ENCODE measurements at regions not wholly inside any gene's neighbourhood (a gene's known extent, or its start where the extent isn't known, plus 50 kb on each side); places are given as distances from the start of the nearest gene placed in this dataset.

- no peak for DNase-seq
These were observed 135.4 kb downstream of the BAMBI start for GRCh38 chr10:28812384-28813372.

- DNase-seq = no peak
These were observed 138.4 kb downstream of the BAMBI start for GRCh38 chr10:28815681-28816080.

GRCh38 chr10:28822719-28823464, 145.6 kb downstream of the BAMBI start:
- no peak for DNase-seq

GRCh38 chr10:28823501-28824075, 146.3 kb downstream of the BAMBI start:
- no peak for DNase-seq

- no peak for DNase-seq
These were observed 156.0 kb downstream of the BAMBI start for GRCh38 chr10:28833313-28833712.

- no peak for DNase-seq
These were observed 159.1 kb downstream of the BAMBI start for GRCh38 chr10:28836435-28836743.

- DNase-seq = no peak
These were observed 160.5 kb downstream of the BAMBI start for GRCh38 chr10:28837613-28838390.

GRCh38 chr10:28838908-28839307, 161.6 kb downstream of the BAMBI start:
- DNase-seq = no peak

GRCh38 chr10:28839600-28840007, 162.3 kb downstream of the BAMBI start:
- DNase-seq = peak; percentile 57

GRCh38 chr10:28840202-28840601, 162.9 kb downstream of the BAMBI start:
- DNase-seq = no peak

GRCh38 chr10:28840971-28841370, 163.7 kb downstream of the BAMBI start:
- no peak for DNase-seq

GRCh38 chr10:28841625-28842024, 164.3 kb downstream of the BAMBI start:
- DNase-seq = no peak

GRCh38 chr10:28842321-28842720, 165.0 kb downstream of the BAMBI start:
- DNase-seq = no peak

- DNase-seq = no peak
These were observed 167.8 kb downstream of the BAMBI start for GRCh38 chr10:28845009-28845682.

GRCh38 chr10:28849309-28849708, 172.0 kb downstream of the BAMBI start:
- no peak for DNase-seq

- no peak for DNase-seq
These were observed 172.5 kb downstream of the BAMBI start for GRCh38 chr10:28849821-28850220.

GRCh38 chr10:28850784-28851183, 173.5 kb downstream of the BAMBI start:
- DNase-seq = no peak

GRCh38 chr10:28853195-28853594, 175.9 kb downstream of the BAMBI start:
- DNase-seq = no peak

GRCh38 chr10:28857164-28857563, 179.8 kb downstream of the BAMBI start:
- no peak for DNase-seq

GRCh38 chr10:28858646-28859045, 181.3 kb downstream of the BAMBI start:
- DNase-seq = no peak

- DNase-seq = no peak
These were observed 182.5 kb downstream of the BAMBI start for GRCh38 chr10:28859791-28860190.

GRCh38 chr10:28862219-28862618, 184.9 kb downstream of the BAMBI start:
- no peak for DNase-seq
